ENCODE measurements at regions not wholly inside any gene's neighbourhood (a gene's known extent, or its start where the extent isn't known, plus 50 kb on each side); places are given as distances from the start of the nearest gene placed in this dataset.

- WGBS (ENCODE audit: extremely low coverage, insufficient coverage, insufficient read length) = no CpG with 5 or more reads among the region's 4 CpGs
- Histone ChIP-seq H3K9ac (ENCODE audit: low read length) (no peak overlapping the region), H3K4ac (ENCODE audit: low read depth, low read length) (no peak overlapping the region), H2BK5ac (ENCODE audit: low read depth, low read length, poor library complexity) (no peak overlapping the region), H2BK120ac (ENCODE audit: insufficient read depth, low read length, poor library complexity) (no peak overlapping the region), H3K23ac (ENCODE audit: low read length) (no peak overlapping the region), H4K91ac (ENCODE audit: low read depth, low read length) (no peak overlapping the region), H3K18ac (ENCODE audit: low read length) (no peak overlapping the region), H3K9me3 (ENCODE audit: insufficient read depth, low read depth, low read length) (no peaks in the 10 kb centered on the region), H3K4me2 (ENCODE audit: low read length) (no peak overlapping the region), H2BK12ac (ENCODE audit: low read length) (no peak overlapping the region), H4K12ac (ENCODE audit: low read depth, low read length) (no peak overlapping the region), H3K27me3 (ENCODE audit: insufficient read depth, low read length) (no peaks in the 10 kb centered on the region), H3K4me3 (ENCODE audit: low read depth, low read length) (no peak overlapping the region), H3K36me3 (ENCODE audit: control insufficient read depth in 1 of 2, insufficient read depth in 2 of 2, low read length in 2 of 2) (no peaks in the 10 kb centered on the region), H3K79me2 (ENCODE audit: control insufficient read depth, insufficient read depth, low read length, poor library complexity) (no peaks in the 10 kb centered on the region), H3K4me1 (ENCODE audit: control insufficient read depth in 1 of 2, insufficient read depth in 2 of 2, low read length in 2 of 2) (no peaks in the 10 kb centered on the region), H2AFZ (ENCODE audit: insufficient read depth, low read length, poor library complexity) (no peak overlapping the region), H2AK5ac (ENCODE audit: low read length) (no peak overlapping the region), H3K14ac (ENCODE audit: low read length) (no peak overlapping the region), H3K27ac (ENCODE audit: low read depth, low read length) (no peak overlapping the region), H4K8ac (ENCODE audit: low read depth, low read length) (no peak overlapping the region), H3K79me1 (ENCODE audit: low read length) (no peaks in the 10 kb centered on the region)
- DNase-seq = no peak
These were observed 103.8 kb upstream of the LY86 start for GRCh38 chr6:6484681-6485080.

DNA sequence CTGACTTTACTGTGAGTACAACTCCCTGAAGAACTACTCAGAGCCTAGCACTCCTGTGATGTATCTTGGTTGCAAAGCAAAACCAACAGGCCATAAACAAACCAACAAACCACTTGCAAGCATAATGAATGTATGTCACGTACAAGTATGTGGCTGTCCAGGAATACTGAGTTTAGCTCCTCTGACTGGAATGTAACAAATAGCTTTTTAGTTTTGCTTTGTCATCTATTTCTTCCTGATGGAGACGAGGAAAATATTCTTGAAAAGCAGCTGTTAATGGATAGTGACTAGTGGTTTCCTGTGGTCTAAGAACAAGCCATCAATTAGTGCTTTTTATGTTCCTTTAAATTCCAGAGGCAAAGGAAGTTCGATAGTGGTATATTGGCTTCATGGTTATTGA, 101.9 kb upstream of the LY86 start:
- no peaks in the 10 kb centered on the region for H3K79me2 ChIP-seq (ENCODE audit: control insufficient read depth, insufficient read depth, low read length, poor library complexity)
- H2BK120ac ChIP-seq (ENCODE audit: insufficient read depth, low read length, poor library complexity) = no peak overlapping the region
- H3K14ac ChIP-seq (ENCODE audit: low read length) = no peak overlapping the region
- H4K91ac ChIP-seq (ENCODE audit: low read depth, low read length) = no peak overlapping the region
- WGBS (ENCODE audit: extremely low coverage, insufficient coverage, insufficient read length) = no CpG with 5 or more reads among the region's 3 CpGs
- no peak overlapping the region for H3K23ac ChIP-seq (ENCODE audit: low read length)
- H3K4me3 ChIP-seq (ENCODE audit: low read depth, low read length) = no peak overlapping the region
- no peak overlapping the region for H2BK5ac ChIP-seq (ENCODE audit: low read depth, low read length, poor library complexity)
- no peak overlapping the region for H4K12ac ChIP-seq (ENCODE audit: low read depth, low read length)
- no peaks in the 10 kb centered on the region for H3K36me3 ChIP-seq (ENCODE audit: control insufficient read depth in 1 of 2, insufficient read depth in 2 of 2, low read length in 2 of 2)
- no peak overlapping the region for H3K9ac ChIP-seq (ENCODE audit: low read length)
- no peak overlapping the region for H3K27ac ChIP-seq (ENCODE audit: low read depth, low read length)
- H3K4me1 ChIP-seq (ENCODE audit: control insufficient read depth in 1 of 2, insufficient read depth in 2 of 2, low read length in 2 of 2) = no peaks in the 10 kb centered on the region
- no peak overlapping the region for H4K8ac ChIP-seq (ENCODE audit: low read depth, low read length)
- no peak overlapping the region for H2BK12ac ChIP-seq (ENCODE audit: low read length)
- H2AK5ac ChIP-seq (ENCODE audit: low read length) = no peak overlapping the region
- H3K4me2 ChIP-seq (ENCODE audit: low read length) = no peak overlapping the region
- DNase-seq = no peak
- no peak overlapping the region for H2AFZ ChIP-seq (ENCODE audit: insufficient read depth, low read length, poor library complexity)
- H3K4ac ChIP-seq (ENCODE audit: low read depth, low read length) = no peak overlapping the region
- no peak overlapping the region for H3K18ac ChIP-seq (ENCODE audit: low read length)
- no peaks in the 10 kb centered on the region for H3K9me3 ChIP-seq (ENCODE audit: insufficient read depth, low read depth, low read length)
- H3K27me3 ChIP-seq (ENCODE audit: insufficient read depth, low read length) = no peaks in the 10 kb centered on the region
- no peaks in the 10 kb centered on the region for H3K79me1 ChIP-seq (ENCODE audit: low read length)

DNA sequence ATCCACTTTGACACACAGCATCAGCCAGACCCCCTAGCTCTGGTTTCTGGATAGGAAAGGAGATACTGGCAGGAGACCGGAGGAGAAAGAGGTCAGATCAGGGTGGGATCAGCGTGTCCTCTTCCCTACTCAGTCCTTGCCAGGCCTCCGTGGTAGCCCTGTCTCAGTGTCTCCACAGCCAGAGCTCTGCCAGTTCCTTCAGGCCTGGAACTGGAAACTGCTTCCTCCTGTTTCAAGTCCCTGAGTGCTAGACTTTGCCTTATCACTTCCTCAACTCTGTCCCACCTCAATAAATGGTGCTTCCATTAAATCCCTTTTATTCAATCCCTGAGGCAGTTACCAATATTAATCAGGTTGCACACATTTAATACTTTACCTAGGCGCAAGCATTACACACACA, 96.8 kb upstream of the LY86 start:
- no peaks in the 10 kb centered on the region for H3K4me1 ChIP-seq (ENCODE audit: control insufficient read depth in 1 of 2, insufficient read depth in 2 of 2, low read length in 2 of 2)
- no peak overlapping the region for H4K8ac ChIP-seq (ENCODE audit: low read depth, low read length)
- no peak overlapping the region for H2BK5ac ChIP-seq (ENCODE audit: low read depth, low read length, poor library complexity)
- H3K4me2 ChIP-seq (ENCODE audit: low read length) = no peak overlapping the region
- no CpG with 5 or more reads among the region's 4 CpGs for WGBS (ENCODE audit: extremely low coverage, insufficient coverage, insufficient read length)
- no peak overlapping the region for H2BK120ac ChIP-seq (ENCODE audit: insufficient read depth, low read length, poor library complexity)
- H3K23ac ChIP-seq (ENCODE audit: low read length) = no peak overlapping the region
- H4K91ac ChIP-seq (ENCODE audit: low read depth, low read length) = no peak overlapping the region
- no peak overlapping the region for H2BK12ac ChIP-seq (ENCODE audit: low read length)
- H3K14ac ChIP-seq (ENCODE audit: low read length) = no peak overlapping the region
- no peak overlapping the region for H3K4ac ChIP-seq (ENCODE audit: low read depth, low read length)
- no peak overlapping the region for H4K12ac ChIP-seq (ENCODE audit: low read depth, low read length)
- no peak overlapping the region for H3K9ac ChIP-seq (ENCODE audit: low read length)
- H3K4me3 ChIP-seq (ENCODE audit: low read depth, low read length) = no peak overlapping the region
- H3K36me3 ChIP-seq (ENCODE audit: control insufficient read depth in 1 of 2, insufficient read depth in 2 of 2, low read length in 2 of 2) = no peaks in the 10 kb centered on the region
- H2AK5ac ChIP-seq (ENCODE audit: low read length) = no peak overlapping the region
- H3K27me3 ChIP-seq (ENCODE audit: insufficient read depth, low read length) = no peaks in the 10 kb centered on the region
- H2AFZ ChIP-seq (ENCODE audit: insufficient read depth, low read length, poor library complexity) = no peak overlapping the region
- H3K27ac ChIP-seq (ENCODE audit: low read depth, low read length) = no peak overlapping the region
- H3K79me2 ChIP-seq (ENCODE audit: control insufficient read depth, insufficient read depth, low read length, poor library complexity) = no peaks in the 10 kb centered on the region
- H3K79me1 ChIP-seq (ENCODE audit: low read length) = no peaks in the 10 kb centered on the region
- no peak for DNase-seq
- H3K18ac ChIP-seq (ENCODE audit: low read length) = no peak overlapping the region
- H3K9me3 ChIP-seq (ENCODE audit: insufficient read depth, low read depth, low read length) = no peaks in the 10 kb centered on the region

- Histone ChIP-seq H3K4me1 (ENCODE audit: control insufficient read depth in 1 of 2, insufficient read depth in 2 of 2, low read length in 2 of 2) (no peaks in the 10 kb centered on the region), H4K91ac (ENCODE audit: low read depth, low read length) (no peak overlapping the region), H3K23ac (ENCODE audit: low read length) (no peak overlapping the region), H3K18ac (ENCODE audit: low read length) (no peak overlapping the region), H2AK5ac (ENCODE audit: low read length) (no peak overlapping the region), H2BK5ac (ENCODE audit: low read depth, low read length, poor library complexity) (no peak overlapping the region), H2AFZ (ENCODE audit: insufficient read depth, low read length, poor library complexity) (no peak overlapping the region), H3K9ac (ENCODE audit: low read length) (no peak overlapping the region), H3K9me3 (ENCODE audit: insufficient read depth, low read depth, low read length) (no peaks in the 10 kb centered on the region), H4K8ac (ENCODE audit: low read depth, low read length) (no peak overlapping the region), H4K12ac (ENCODE audit: low read depth, low read length) (no peak overlapping the region), H3K14ac (ENCODE audit: low read length) (no peak overlapping the region), H3K4ac (ENCODE audit: low read depth, low read length) (no peak overlapping the region), H3K79me1 (ENCODE audit: low read length) (no peaks in the 10 kb centered on the region), H3K79me2 (ENCODE audit: control insufficient read depth, insufficient read depth, low read length, poor library complexity) (no peaks in the 10 kb centered on the region), H3K4me2 (ENCODE audit: low read length) (no peak overlapping the region), H3K27ac (ENCODE audit: low read depth, low read length) (no peak overlapping the region), H3K27me3 (ENCODE audit: insufficient read depth, low read length) (no peaks in the 10 kb centered on the region), H2BK120ac (ENCODE audit: insufficient read depth, low read length, poor library complexity) (no peak overlapping the region), H2BK12ac (ENCODE audit: low read length) (no peak overlapping the region), H3K4me3 (ENCODE audit: low read depth, low read length) (no peak overlapping the region), H3K36me3 (ENCODE audit: control insufficient read depth in 1 of 2, insufficient read depth in 2 of 2, low read length in 2 of 2) (no peaks in the 10 kb centered on the region)
- DNase-seq = no peak
- WGBS (ENCODE audit: extremely low coverage, insufficient coverage, insufficient read length) = no CpG with 5 or more reads among the region's 5 CpGs
These were observed 95.8 kb upstream of the LY86 start for GRCh38 chr6:6492675-6493074.

Measured in trophoblast cell (in vitro differentiated cells and primary cell).